HG03521 (cell line): ENCODE measurements at regions not wholly inside any gene's neighbourhood (a gene's known extent, or its start where the extent isn't known, plus 50 kb on each side); places are given as distances from the start of the nearest gene placed in this dataset.
"Not testable (repeated sequence)": the region's sequence is repeated elsewhere in the genome, so short reads cannot be mapped to it uniquely, and the experiment has no call there.

ENCODE experiments used
- ATAC-seq: cut with Tn5 transposase; IDR thresholded peaks from one replicate; pipeline ENCODE4 v1.9.1; 2021; ENCODE audit warnings: mild to moderate bottlenecking, moderate library complexity; ENCODE audit not compliant: unreplicated experiment

DNA sequence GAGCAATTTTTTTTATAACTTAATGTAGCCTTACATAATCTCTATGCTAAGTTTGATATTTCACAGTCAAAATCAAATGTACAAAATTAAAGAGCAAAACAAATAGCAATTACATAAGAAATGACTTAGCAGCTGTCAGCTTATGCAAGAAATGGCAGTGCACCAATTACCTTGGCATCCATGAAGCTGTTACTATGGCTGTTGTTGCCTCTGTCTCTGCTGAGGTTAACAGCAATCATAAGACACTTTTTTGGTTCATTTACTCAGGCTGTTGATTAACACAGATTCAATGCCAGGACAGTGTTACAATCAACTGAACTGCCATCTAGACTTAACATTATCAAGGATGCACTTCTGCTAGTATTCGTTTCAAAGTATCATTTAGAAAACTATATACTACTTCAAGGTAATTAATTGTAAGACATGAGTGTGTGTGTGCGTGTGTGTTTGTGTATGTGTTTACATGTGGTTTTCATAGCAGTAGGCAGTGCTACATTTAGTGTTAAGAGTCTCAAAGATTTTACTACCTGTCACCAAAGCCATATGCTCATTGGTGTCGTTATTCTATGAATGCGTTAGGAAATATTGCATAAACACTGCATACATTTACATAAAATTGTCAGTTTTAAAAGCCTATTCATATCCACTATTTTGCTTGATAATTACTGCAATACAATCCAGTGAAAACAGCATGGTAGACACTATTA, 1084.2 kb upstream of the COX7C start:
- ATAC-seq, result no peak

DNA sequence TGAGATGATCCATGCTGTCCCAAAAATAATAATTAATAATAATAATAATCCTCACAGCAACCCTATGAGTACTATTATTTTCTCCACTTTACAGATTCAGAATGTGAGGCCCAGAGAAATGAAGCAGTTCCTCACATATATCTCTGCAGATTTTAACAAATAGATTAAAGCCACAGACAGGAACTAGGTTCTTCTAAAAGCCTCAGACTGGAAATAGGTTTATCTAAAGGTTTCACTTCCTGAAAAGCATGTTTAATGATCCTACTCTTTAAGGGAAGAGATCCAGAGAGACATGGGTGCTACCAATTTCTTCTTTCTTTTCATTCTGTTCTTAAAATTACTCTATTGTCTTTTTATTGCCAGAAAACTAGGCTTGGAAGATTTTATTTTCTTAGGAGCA, 1079.4 kb upstream of the COX7C start:
- no peak for ATAC-seq

DNA sequence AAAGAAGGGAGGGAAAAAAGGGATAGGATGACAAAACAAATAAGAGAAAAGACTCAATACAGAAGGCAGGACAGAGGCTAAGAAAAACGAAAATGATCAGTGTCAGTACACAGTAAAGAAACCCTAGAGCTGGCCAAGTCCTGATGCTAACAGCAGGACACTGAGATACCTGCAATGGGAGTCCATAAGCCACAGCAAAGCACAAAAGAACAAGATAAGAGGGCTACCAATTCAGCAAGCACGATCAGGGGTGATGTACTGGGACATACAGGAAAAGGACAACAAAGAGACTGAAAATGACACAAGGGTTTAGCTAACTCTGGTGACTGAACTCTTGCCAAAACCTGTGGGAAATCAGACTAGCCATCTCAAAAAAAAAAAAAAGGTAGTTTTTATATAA, 1072.6 kb upstream of the COX7C start:
- ATAC-seq, result no peak

DNA sequence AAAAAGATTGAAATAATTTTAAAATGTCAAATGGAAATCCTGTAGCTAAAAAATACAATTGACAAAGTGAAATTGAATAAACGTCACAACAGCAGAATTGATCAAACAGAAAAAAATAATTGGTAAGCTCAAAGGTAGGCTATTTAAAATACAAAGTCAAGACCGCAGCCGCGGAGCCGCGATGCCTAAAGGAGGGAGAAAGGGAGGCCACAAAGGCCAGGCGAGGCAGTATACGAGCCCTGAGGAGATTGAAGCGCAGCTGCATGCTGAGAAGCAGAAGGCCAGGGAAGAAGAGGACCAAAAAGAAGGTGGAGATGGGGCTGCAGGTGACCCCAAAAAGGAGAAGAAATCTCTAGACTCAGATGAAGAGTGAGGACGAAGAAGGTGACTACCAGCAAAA, 1068.5 kb upstream of the COX7C start:
- no peak for ATAC-seq

DNA sequence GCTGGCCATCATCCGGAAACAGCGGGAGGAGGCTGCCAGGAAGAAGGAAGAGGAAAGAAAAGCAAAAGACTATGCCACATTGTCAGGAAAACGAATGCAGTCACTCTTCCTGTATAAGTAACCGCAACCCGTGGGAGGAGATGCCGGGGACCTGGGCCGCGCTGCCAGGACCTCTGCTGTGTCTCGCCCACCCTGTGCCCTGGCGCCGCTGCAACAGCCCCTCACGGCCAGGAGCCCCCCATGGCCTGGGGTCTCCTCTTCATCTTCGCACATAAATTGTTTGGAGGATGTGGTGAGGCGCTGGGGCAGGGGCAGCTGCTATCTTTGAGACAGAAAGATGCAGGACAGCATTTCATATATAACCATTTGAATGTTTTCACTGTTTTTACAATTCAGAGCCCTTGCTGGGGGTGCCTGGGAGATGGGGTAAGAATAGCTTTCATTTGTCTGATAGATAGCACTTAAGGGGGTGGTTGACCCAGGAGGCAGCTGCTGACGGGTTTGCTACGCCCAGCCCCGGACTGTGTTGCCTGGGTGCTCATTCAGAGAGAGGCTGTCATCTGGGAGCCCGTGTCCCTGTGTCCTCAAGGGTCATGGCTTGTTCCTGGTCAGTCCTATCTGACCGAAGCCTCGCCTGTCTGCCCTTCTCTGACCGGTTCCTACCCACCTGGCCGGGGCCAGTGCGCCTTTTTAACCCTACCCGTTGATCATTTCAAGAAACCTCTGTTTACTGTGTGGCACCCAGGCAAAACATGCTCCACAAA, 1067.7 kb upstream of the COX7C start:
- no peak for ATAC-seq

DNA sequence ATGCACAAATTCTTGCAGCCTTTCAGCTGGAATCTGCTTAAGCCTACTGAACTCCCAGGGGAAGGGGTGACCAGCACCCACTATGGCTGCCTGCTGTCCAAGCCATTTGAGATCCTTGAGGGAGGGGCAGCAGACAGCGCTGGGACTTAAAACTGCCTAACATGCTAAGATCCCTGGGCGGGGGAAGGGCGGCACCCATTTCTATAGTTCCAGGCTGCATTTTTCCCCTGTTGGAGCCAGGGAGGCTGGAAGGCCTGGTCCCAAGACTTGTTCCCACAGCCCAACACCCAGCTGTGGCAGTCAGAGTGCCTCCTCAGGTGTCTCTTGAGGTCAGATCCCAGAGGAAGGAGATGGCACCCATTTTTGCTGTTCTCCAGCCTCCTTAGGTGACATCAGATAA, 1061.3 kb upstream of the COX7C start:
- ATAC-seq, result no peak

DNA sequence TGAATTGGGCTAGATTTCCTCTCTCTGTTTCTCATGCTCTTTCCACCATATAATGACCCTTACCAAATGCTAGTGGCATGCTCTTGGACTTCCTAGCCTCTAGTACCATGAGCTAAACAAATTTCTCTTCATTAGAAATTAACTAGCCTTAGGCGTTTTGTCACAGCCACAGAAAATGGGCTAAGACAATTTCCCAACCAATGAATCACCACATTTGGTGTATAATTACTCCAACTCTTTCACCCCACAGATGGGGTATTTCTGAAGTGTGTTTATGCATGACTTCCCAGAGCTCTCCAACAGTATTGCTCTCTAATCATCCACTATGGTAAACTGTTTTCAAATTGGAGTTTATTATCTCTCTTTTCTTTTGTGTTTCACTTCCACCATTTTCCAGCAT, 1041.1 kb upstream of the COX7C start:
- no peak for ATAC-seq

DNA sequence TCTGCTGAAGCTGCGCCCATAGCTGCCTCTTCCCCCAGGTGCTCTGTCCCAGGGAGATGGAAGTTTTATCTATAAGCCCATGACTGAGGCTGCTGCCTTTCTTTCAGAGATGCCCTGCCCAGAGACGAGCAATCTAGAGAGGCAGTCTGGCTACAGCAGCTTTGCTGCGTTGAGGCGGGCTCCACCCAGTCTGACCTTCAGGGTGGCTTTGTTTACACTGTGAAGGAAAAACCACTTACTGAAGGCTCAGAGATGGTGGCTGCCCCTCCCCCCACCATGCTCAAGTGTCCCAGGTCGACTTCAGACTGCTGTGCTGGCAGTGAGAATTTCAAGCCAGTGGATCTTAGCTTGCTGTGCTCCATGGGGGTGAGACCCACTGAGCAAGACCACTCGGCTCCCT, 1029.9 kb upstream of the COX7C start:
- ATAC-seq, result not testable (repeated sequence)

DNA sequence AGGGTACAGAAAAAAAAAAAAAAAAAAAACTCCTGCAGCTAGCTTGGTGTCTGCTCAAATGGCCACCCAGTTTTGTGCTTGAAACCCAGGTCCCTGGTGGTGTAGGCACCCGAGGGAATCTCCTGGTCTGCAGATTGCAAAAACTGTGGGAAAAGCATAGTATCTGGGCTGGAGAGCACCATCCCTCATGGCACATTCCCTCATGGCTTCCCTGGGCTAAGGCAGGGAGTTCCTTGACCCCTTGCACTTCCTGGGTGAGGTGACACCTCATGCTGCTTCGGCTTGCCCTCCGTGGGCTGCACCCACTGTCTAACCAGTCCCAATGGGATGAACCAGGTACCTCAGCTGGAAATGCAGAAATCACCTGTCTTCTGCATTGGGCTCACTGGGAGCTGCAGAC, 1029.5 kb upstream of the COX7C start:
- not testable (repeated sequence) for ATAC-seq

DNA sequence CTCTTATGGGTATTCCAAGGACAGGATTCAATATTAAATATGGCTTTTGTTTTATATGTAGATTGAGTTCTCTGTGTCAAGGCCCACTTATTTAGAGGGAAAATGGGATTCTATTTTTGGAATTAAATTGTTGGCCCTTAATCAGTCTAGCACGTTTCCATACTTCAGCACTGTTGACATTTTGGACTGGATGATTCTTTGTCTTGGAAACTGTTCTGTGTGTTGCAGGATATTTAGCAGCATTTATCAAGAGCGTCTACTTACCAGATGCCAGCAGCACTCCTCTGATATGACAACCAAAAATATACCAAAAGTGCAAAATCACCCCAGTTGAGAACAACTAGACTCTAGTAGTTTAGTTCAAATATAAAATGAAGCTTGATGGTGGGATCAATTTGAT, 1027.0 kb upstream of the COX7C start:
- ATAC-seq, result no peak

DNA sequence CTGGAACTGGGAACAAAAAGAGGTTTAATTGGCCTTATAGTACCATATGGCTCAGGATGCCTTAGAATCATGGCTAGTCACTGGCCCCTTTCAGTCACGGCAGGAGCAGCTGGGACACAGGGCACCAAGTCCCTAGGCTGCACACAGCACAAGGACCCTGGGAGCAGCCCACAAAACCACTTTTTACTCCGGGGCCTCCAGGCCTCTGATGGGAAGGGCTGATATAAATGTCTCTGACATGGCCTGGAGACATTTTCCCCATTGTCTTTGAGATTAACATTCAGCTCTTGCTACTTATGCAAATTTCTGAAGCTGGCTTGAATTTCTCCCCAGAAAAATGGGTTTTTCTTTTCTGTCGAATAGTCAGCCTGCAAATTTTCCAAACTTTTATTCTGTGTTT, 1026.4 kb upstream of the COX7C start:
- no peak for ATAC-seq

DNA sequence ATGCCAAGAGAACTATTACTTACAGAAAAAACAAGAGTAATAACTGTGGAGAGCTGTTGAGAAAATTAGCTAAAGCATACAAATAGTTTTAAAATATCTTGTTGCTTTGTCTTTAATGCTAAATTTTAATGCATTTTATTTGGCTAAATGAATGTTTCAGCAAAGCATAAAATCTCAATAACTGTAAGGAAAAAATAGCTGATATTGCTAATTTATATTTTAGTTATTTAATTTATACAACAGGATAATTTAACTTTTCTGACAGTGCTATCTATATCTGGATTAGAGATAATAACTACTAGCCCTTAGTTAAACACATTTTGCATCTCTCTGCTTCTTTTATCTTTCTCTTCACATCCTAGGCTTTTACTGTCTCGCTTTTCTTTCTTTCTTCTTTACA, 1014.9 kb upstream of the COX7C start:
- no peak for ATAC-seq

DNA sequence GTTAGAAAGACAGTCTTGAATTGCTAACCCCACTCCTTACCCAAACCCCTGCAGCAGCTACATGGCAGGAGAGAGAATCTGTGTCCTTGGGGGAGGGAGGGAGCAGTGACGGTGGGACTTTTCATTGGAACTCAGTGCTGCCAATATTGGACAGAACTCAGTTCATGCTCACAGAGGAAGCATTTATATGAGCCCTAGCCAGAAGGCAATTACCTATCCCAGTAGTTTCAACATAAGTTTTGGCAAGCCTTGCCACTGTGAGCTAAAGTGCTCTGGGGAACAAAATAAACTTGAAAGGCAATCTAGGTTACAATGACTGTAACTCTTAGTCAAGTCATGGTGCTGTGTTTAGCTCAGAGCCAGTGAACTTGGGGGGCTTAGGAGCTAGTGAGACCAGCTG, 1013.4 kb upstream of the COX7C start:
- no peak for ATAC-seq

DNA sequence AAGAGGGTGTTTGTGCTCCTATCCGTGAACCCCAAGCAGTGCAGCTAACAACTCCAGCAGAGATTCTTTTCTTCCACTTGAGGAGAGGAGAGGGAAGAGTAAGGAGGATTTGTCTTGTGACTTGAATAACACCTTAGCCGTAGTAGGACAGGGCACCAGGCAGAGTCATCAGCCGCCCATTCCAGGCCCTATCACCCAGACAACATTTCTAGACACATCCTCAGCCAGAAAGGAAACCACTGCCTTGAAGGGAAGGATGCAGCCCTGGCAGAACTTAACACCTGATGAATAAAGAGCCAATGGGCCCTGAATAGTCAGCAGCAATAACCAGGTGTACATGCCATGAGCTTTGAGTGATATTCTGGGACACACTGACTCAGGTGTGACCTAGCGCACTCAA, 1013.0 kb upstream of the COX7C start:
- ATAC-seq, result no peak

DNA sequence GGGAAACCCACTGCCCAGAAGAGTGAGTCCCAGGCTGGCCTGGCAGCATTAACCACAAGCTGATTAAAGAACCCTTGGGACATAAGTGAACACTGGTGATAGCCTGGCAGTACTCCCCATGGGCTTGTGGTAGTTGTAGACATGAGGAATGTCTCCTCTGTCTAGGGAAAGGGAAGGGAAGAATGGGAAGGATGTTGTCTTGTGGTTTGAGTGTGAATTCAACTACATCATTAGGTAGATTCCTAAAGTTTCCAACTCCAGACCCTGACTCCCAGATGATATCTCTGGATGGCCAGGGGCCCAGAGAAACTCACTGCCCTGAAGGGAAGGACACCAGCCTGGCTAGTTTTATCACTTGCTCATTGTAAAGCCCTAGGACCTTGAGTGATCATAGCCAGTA, 1012.4 kb upstream of the COX7C start:
- no peak for ATAC-seq

DNA sequence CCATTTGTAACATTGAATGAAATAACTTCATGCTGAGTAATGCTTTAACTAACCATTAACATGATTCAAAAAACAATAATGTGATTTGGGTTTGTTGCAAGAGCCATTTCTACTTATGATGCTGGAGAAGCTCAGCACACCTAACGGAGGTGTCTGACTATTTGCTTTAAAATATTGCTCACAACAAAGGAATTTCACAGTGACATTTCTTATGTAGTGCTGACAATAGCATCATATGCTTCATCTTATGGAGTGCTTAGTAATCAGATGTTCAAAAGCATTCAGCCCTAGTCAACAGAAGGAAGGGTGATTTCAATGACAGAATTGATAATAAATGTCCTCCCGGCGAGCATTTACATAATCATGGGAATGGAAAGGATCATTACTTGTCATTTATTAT, 1003.3 kb upstream of the COX7C start:
- ATAC-seq, result no peak

DNA sequence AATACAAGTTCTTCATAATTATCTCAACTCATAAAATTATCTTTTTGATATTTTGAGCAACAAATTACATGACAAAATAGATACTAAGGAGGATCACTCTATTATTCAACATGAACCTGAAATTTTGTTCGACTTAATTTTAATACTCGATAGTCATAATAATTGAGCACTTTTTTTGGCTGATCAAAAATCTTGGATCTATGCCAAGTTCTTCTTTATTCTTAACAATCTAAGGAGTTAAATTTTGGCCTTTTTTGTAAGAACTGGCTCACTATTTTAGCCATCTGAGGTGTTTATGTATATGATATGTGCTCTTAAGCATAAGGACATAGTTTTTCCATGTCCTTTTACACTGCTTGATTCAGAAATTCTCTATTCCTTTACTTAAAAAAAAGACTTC, 996.1 kb upstream of the COX7C start:
- no peak for ATAC-seq

DNA sequence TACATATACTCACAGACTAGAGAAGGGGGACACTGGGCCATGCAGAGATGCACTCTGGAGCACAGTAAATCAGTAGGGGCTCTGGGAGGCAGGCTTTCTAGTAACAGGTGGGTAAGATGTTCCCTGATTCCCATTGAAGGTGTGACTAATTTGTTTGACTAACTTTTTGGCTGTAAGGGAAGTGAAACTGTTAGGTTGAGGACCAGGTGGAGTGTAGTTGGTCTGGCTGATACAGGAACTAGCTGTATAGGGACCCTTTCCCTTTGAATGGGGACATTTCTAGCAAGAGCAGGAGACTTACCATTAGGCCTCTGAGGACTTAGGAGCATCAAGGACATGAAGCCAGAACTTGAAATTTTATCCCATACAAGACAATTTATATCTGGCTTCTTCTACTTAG, 989.6 kb upstream of the COX7C start:
- ATAC-seq, result no peak

DNA sequence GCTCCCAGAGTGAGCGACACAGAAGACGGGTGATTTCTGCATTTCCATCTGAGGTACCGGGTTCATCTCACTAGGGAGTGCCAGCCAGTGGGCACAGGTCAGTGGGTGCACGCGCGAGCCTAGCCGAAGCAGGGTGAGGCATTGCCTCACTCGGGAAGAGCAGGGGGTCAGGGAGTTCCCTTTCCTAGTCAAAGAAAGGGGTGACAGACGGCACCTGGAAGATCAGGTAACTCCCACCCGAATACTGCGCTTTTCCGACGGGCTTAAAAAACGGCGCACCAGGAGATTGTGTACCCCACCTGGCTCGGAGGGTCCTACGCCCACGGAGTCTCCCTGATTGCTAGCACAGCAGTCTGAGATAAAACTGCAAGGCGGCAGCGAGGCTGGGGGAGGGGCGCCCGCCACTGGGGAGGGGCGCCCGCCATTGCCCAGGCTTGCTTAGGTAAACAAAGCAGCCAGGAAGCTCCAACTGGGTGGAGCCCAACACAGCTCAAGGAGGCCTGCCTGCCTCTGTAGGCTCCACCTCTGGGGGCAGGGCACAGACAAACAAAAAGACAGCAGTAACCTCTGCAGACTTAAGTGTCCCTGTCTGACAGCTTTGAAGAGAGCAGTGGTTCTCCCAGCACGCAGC, 979.1 kb upstream of the COX7C start:
- ATAC-seq, result not testable (repeated sequence)

DNA sequence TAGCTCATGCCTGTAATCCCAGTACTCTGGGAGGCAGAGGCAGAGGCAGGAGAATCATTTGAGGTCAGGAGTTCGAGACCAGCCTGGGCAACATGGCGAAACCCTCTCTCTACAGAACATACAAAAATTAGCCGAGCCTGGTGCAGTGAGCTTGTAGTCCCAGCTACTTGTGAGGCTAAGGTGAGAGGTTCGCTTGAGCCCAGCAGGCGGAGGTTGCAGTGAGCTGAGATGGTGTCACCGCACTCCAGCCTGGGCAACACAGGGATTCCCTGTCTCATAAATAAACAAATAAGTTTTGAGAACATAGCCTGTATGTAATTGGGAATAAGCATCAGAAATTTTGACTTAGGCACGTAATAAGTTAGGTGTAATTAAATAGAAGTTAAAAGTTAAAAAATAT, 971.7 kb upstream of the COX7C start:
- no peak for ATAC-seq

DNA sequence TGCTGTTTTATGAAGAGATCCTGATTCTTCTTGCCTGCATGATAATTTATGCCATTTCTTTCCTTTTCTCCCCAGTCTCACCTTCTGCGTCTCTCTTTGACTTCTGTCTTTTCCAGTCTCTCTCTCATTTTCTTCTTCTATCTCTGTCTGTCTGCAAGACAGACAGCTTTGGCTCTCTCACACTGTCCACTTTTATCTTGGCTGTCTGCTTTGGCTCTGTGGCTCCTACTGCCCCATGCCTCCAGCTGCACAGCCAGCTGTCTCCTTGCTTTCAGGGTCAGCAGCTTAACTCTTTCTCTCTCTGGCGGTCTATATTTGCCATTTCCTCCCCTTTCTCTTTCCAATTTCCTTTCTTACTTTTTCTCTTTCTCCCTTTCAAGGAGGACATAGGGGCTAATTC, 971.1 kb upstream of the COX7C start:
- ATAC-seq, result no peak
